ENCODE measurements at regions not wholly inside any gene's neighbourhood (a gene's known extent, or its start where the extent isn't known, plus 50 kb on each side); places are given as distances from the start of the nearest gene placed in this dataset.
A peak's percentile ranks its signal among the peaks of the same experiment; 100 is the strongest.

GRCh38 chr7:142603870-142604448 lies 145.3 kb upstream of the PRSS1 start:
- Histone ChIP-seq H3K9ac (ENCODE audit: insufficient read depth, low read depth, low read length) (no peak overlapping the region), H3K36me3 (replicated peaks in 1 of 2; ENCODE audit: control insufficient read depth in 1 of 2, insufficient read depth in 2 of 2, low read length in 2 of 2) (no peaks in the 10 kb centered on the region), H4K20me1 (ENCODE audit: insufficient read depth, low read length) (no peaks in the 10 kb centered on the region), H3K27me3 (ENCODE audit: control insufficient read depth in 1 of 2, insufficient read depth in 2 of 2, low read length in 2 of 2) (peaks cover 0 to 1% of the 10 kb centered on the region in 2 experiments; a peak in 2 of 5 replicates), H3K9me3 (ENCODE audit: low read length) (no peaks in the 10 kb centered on the region), H3K79me2 (ENCODE audit: insufficient read depth, low read length) (no peaks in the 10 kb centered on the region), H3K27ac (ENCODE audit: extremely low read length, insufficient read depth, low read length) (no peak overlapping the region), H3K4me1 (ENCODE audit: insufficient read depth, low read length) (no peaks in the 10 kb centered on the region), H2AFZ (ENCODE audit: low read length) (no peak overlapping the region), H3K4me2 (ENCODE audit: low read depth, low read length) (no peak overlapping the region), H3K4me3 (replicated peaks in 1 of 3; ENCODE audit: insufficient read depth in 1 of 3, low read depth in 2 of 3, low read length in 3 of 3) (no peak overlapping the region)
- TF ChIP-seq RAD21 (CRISPR knock-in tag; IDR thresholded peaks at IDR 0.05) (no peak), STAG1 (CRISPR knock-in tag; IDR thresholded peaks at IDR 0.05) (peak; percentile 48), POLR2A (IDR thresholded peaks at IDR 0.05; ENCODE audit: insufficient read depth in 1 of 2, low read depth in 2 of 2, low read length in 2 of 2) (no peak), ZFYVE20 (CRISPR knock-in tag; IDR thresholded peaks at IDR 0.05; ENCODE audit: borderline replicate concordance, low read depth) (no peak), HINFP (CRISPR knock-in tag; IDR thresholded peaks at IDR 0.05; ENCODE audit: low read depth) (no peak), SMC3 (IDR thresholded peaks at IDR 0.05; ENCODE audit: low read length) (peak; percentile 32)
- TF ChIP-seq, protein P1, sequence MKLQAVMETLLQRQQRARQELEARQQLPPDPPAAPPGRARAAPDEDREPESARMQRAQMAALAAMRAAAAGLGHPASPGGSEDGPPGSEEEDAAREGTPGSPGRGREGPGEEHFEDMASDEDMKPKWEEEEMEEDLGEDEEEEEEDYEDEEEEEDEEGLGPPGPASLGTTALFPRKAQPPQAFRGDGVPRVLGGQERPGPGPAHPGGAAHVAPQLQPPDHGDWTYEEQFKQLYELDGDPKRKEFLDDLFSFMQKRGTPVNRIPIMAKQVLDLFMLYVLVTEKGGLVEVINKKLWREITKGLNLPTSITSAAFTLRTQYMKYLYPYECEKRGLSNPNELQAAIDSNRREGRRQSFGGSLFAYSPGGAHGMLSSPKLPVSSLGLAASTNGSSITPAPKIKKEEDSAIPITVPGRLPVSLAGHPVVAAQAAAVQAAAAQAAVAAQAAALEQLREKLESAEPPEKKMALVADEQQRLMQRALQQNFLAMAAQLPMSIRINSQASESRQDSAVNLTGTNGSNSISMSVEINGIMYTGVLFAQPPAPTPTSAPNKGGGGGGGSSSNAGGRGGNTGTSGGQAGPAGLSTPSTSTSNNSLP (IDR thresholded peaks at IDR 0.05; ENCODE audit: low read depth, low read length): peak; percentile 44; the same call in 1 of the 2 replicates
- TF ChIP-seq, protein P2, sequence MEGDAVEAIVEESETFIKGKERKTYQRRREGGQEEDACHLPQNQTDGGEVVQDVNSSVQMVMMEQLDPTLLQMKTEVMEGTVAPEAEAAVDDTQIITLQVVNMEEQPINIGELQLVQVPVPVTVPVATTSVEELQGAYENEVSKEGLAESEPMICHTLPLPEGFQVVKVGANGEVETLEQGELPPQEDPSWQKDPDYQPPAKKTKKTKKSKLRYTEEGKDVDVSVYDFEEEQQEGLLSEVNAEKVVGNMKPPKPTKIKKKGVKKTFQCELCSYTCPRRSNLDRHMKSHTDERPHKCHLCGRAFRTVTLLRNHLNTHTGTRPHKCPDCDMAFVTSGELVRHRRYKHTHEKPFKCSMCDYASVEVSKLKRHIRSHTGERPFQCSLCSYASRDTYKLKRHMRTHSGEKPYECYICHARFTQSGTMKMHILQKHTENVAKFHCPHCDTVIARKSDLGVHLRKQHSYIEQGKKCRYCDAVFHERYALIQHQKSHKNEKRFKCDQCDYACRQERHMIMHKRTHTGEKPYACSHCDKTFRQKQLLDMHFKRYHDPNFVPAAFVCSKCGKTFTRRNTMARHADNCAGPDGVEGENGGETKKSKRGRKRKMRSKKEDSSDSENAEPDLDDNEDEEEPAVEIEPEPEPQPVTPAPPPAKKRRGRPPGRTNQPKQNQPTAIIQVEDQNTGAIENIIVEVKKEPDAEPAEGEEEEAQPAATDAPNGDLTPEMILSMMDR (CRISPR knock-in tag; IDR thresholded peaks at IDR 0.05): peak; percentile 71
- intact Hi-C loops (cut with micrococcal nuclease; ENCODE audit: unreplicated experiment): loop anchor here (1.0 kb wide), 1 partner anchor 179 kb away; no protein-coding TSS in a partner anchor
- POLR2A ChIA-PET: no interaction called here
- peak; percentile 32; the same call in 1 of the 3 replicates for ATAC-seq
- BruUV-seq (replicated peaks): no TSS peak
- 15% methylated on average over 9 of the region's 9 CpGs for WGBS (ENCODE audit: low lambda C conversion rate)
- in situ Hi-C loops (cut with HindIII; ENCODE audit: extremely low pct_ligation_motif_present, low pct_unique_long_range_greater_than_20kb): no loop called here
- CTCF ChIA-PET (ENCODE audit: low intra/inter-chr PET ratio, low total read pairs): interaction anchor here (0.9 to 1.5 kb wide), 2 partner anchors 180 to 207 kb away, joined by 4 to 15 read pairs; no protein-coding TSS in a partner anchor
- no peak for FAIRE-seq
- peak; percentile 52 for DNase-seq (ENCODE audit: low spot score)
